HG03521 (cell line): ENCODE measurements at regions not wholly inside any gene's neighbourhood (a gene's known extent, or its start where the extent isn't known, plus 50 kb on each side); places are given as distances from the start of the nearest gene placed in this dataset.

ENCODE experiments used
- ATAC-seq: cut with Tn5 transposase; IDR thresholded peaks from one replicate; pipeline ENCODE4 v1.9.1; 2021; ENCODE audit warnings: mild to moderate bottlenecking, moderate library complexity; ENCODE audit not compliant: unreplicated experiment

DNA sequence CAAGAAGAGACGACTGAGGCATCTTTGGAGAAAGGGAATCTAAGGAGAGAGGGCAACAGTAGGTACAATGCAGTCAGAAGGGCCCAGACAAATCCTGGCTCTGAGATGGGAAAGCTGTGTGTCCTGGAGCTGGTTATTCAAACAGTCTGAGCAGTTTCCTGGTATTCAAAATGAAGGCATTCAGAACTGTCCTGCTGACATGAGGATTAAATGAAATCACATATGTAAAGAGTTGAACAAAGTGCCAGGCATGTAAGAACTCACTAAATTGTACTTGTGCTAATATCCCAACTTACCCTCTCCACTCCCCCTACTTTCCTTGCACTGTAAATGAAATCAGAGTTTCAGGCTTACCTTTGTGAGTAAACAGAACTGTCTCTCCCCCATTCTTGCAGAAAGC lies 60.9 kb upstream of the LDB2 start:
- no peak for ATAC-seq

DNA sequence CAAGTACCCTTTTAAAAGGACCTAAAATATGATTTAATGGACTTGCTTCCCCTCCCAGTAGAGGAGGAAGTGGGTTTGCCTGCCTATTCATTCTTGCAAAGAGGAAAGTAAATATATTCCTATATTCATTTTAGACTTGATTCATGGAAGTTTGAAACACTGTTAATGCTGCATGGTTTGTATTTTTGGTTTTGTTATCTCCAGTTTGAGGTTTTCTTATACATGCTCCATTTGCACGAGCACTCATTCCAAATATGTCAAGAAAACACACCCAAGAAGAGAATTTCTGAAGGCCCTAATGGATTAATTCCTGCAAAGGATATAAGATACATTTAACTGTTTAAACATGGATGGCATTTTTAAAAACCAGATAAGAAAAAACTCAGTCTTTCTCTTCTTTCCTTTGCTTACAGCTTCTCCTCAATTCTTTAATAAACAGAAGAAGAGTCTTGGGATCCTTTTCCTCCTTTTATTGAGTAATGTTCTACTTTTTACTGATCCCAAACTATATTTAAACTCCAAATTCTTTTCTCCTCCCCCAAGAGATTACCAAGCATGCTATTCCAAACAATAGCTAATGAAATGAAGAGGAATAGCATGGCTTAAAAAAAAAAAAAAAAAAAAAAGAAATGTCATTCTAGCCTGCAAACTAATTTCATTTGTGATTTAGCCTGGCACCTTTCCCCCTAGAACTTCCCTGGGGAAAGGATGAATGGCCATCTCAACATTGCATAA lies 54.6 kb upstream of the LDB2 start:
- ATAC-seq = no peak

DNA sequence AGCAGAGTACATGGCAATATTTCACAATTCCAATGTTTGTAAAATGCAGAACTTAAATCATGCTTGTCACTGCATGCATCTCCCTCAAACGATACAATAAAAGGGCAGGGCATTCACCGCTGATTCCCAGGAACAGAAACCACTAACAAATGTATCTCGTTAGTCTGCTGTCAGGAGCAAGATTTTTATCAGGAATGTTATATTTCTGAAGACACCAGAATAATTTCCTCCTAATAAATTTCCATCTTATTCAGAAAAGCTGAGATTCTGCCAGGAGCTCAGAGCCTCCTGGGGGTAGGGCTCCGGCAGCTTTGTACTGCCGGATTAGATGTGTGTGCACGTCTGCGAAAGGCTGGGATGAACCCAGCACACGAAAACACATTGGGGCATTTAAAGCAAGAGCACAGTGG lies 54.0 kb upstream of the LDB2 start:
- ATAC-seq = no peak
